ENCODE measurements at regions not wholly inside any gene's neighbourhood (a gene's known extent, or its start where the extent isn't known, plus 50 kb on each side); places are given as distances from the start of the nearest gene placed in this dataset.
A peak's percentile ranks its signal among the peaks of the same experiment; 100 is the strongest.

GRCh38 chr9:73805111-73805510, 653.4 kb downstream of the ANXA1 start:
- DNase-seq = no peak

GRCh38 chr9:73805853-73806458, 654.3 kb downstream of the ANXA1 start:
- DNase-seq = no peak

DNA sequence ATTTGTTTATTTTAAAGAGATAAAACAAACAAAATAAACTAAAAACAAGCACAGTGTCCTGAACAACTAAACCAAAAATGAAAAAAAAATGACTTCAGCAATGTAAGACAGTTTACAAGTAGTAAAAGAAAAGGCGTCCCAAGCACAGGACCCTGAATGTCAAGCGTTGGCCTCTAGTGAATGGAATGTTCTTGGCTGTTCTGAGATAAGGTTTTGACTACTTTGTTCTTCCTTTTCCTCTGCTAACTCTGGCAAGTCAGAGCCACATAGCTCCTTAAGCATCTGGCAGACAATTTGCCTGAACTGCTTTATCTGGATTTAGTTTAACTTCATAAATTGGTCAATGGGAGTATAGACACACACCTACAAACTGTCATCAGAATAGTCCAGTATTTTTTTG, 655.2 kb downstream of the ANXA1 start:
- no peak for DNase-seq

DNA sequence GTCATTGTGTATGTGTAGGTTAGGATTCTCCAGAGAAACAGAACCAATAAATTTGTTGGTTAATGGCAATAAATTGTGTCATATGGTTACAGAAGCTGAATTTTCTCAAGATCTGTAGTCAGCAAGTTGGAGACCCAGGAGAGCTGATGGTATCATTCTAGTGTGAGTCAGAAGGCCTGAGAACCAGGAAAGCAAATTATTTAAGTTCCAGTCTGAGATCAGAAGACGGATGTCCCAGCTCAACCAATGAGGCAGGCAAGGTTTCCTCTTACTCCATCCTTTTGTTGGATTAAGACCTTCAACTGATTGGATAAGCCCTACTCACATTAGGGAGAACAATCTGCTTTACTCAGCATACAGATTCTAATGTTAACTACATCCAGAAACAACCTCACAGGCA, 656.3 kb downstream of the ANXA1 start:
- DNase-seq = no peak

- no peak for DNase-seq
These were observed 659.0 kb downstream of the ANXA1 start for GRCh38 chr9:73810585-73811215.

- no peak for DNase-seq
These were observed 661.9 kb downstream of the ANXA1 start for GRCh38 chr9:73813546-73813945.

GRCh38 chr9:73816905-73817304, 665.2 kb downstream of the ANXA1 start:
- DNase-seq = no peak

GRCh38 chr9:73824671-73825070, 672.5 kb upstream of the RORB start:
- DNase-seq = no peak

DNA sequence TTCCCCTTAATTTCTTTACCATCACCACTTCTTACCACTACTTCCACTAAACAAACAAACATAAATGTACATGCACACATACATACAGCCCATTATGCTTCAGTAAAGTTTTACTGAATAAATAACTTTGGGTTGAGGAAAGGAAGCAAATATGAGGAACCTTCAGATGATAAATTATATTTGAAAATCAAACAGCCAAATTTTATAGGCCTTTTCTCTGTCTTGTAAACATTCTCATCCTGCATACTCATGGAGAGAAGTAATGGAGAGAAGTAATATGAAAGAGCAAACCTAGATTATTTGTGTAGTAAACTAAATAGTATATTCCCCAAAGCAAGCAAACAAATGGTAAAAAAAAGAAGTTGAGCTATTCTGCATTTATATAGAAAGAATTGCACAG, 658.3 kb upstream of the RORB start:
- DNase-seq = no peak

DNA sequence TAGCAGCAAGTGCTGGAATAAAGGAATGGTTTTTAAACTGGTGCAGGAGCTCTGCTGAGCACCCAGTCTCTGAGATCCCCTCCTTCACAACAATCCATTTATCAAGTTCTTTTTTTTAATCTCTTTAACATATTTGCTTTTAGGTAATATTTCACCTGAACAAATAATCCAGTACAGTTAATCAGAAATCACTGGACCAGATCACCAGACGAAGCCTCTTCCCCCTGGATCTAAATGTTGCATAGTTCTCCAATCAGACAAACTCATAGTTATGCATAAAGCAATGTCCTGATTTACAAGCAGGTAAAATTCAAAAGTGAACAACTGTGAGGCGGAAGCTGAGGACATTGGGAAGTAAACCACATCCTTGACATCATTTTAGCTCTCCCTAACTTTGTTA, 657.7 kb upstream of the RORB start:
- no peak for DNase-seq

DNA sequence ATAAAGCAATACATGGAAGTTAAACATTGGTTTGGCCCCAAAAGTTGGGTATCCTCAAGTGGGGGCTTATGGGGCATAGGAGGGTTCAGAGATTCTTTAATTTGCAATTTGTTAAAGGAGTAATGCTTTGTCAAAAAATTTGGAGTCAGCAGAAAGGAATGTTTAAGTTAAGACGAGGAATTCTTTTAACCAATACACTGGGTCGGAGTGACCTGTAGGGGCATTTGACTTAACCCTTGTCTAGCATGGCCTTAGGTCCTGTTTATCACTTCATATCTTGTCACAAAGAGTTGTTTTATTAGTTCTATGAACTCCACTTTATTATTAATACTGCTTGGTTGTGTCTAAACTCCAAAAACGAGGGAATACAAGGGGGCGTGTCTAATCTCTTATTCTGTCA, 656.1 kb upstream of the RORB start:
- DNase-seq = no peak

DNA sequence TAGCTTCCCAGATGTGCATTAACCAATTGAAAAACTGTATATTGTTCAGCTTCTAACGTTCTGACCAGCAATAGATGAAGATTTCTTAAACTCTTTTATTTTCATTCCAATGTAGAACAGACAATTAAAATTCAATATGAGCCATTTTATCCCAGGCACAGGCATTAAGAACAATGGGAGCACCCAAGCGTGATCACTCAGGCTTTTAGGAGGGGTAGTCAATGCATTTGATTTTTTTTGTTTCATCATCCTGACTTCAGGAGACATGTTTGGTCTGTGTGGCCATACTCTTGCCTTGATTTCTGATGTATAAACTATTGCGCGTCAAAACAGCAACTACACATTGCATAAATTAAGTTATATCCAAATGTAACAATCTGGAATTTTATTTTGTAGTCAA, 653.0 kb upstream of the RORB start:
- DNase-seq = no peak

- no peak for DNase-seq
These were observed 651.6 kb upstream of the RORB start for GRCh38 chr9:73845539-73845938.

GRCh38 chr9:73845954-73846690, 651.0 kb upstream of the RORB start:
- DNase-seq = no peak

GRCh38 chr9:73847536-73847935, 649.6 kb upstream of the RORB start:
- no peak for DNase-seq

- DNase-seq = no peak
These were observed 643.6 kb upstream of the RORB start for GRCh38 chr9:73853549-73853948.

DNA sequence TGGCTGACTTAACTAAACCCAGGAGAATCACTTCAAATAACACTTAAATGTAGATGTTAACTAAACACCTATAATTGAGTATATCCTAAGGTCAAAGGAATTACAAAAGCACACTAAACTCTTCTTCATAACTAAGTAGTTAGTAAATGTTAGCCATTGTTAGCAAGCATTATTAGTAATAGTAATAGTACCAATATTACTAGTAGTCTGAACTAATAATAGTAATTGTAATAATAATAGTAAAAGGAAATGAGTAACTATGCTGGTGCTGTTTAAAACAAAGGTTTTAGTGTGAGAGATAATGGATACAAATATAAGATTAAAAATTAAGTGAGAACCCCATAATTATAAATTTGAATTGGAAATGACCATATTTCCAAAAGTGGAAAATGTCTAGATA, 641.9 kb upstream of the RORB start:
- DNase-seq = no peak

DNA sequence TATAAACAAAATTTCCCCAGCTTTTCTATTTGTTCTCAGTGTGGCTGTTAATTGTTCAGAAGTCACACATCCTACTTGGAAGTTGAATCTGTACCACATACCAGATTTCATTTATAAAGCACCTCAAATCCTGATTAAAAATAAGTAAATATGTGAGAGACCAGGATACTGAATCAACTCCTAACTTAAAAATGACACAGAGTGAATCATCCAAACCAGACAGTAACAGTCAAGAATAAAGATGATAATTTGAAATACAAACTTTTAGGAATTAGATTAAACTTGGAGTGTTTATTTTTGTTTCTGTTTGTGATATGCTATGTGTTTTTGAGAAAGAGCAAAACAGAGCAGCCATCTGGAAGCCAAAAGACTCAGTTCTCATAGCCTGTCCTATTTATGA, 633.2 kb upstream of the RORB start:
- no peak for DNase-seq

GRCh38 chr9:73866451-73866850, 630.7 kb upstream of the RORB start:
- DNase-seq = no peak

DNA sequence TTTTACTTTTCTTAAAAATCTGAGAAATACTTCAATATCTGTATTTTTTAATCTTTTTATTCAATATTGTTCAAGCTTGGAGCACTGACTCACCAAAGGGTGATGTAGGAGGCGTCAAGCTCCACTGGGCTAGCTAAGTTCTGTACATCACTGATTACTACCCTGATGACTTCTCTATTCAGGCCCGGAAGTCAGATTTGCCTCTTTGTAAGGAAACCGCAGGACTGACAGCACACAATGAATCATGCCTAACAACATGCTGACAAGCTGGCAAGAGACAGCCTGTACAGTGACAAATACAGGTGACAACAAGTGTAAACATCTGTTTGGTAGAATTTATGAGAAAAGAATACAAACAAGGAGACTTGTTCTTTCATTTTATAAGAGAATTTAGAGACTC, 627.9 kb upstream of the RORB start:
- peak; percentile 19 to 31 for DNase-seq

GRCh38 chr9:73871636-73872035, 625.5 kb upstream of the RORB start:
- no peak for DNase-seq

DNA sequence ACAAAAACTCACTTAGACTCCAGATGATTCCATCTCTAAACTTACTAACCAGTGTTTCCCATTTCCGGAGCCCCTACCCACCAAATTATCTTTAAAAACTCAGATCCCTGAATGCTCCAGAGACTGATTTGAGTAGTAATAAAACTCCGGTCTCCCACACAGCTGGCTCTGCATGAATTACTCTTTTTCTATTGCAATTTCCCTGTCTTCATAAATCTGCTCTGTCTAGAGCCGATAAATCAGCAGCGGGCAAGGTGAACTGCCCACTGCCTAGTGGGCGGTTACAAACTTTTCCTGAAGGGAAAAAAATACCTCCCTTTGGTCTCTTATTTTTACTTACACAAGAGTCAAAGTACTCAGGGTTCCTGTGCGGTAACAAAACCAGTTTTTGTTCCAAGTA, 624.4 kb upstream of the RORB start:
- DNase-seq = no peak

DNA sequence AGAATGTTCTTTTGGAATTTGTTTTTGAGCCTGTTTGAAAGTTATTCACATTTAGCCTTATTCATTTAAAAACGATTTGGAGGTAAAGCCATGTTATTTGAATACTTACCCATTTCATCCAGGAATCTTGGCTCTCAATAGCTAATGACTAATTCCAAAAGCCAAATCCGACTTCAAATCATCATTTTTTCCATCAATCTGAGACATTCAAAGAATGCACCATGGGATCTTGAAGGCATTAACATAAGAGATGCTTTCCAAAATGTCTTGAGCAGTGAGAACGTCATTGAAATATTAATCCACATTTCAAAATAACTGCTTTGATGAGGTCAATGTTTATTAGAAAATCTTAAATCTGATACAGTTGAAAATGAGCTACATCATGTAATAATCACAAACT, 617.0 kb upstream of the RORB start:
- no peak for DNase-seq

DNA sequence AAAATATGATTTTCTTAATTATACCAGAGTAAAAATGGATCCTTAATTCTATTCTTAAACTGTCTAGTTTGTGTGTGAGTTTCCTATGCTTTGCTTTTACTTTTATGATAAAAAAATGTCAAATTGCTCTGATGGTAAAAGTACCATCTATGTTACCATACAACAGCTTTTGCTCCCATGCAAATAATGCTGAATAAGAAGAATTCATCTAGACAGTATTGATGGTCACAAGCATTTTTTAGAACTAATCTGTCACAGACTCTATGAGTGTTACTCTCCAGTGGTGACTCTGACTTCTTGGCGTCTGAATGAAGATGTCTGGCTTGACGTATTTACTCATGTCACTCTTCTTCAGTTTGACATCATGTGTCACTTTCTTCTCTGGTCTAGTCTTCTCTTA, 608.1 kb upstream of the RORB start:
- DNase-seq = no peak
